ENCODE measurements at regions not wholly inside any gene's neighbourhood (a gene's known extent, or its start where the extent isn't known, plus 50 kb on each side); places are given as distances from the start of the nearest gene placed in this dataset.
"Not testable (repeated sequence)": the region's sequence is repeated elsewhere in the genome, so short reads cannot be mapped to it uniquely, and the experiment has no call there.

- H3K36me3 Mint-ChIP-seq; DNase-seq; H3K4me3 Mint-ChIP-seq; H3K27ac Mint-ChIP-seq; H3K4me1 Mint-ChIP-seq; H3K27me3 Mint-ChIP-seq (ENCODE audit: low read depth in 3 of 3): not testable (repeated sequence)
- peaks cover 8 to 49% (median 30%) of the 10 kb centered on the region in 6 donors for H3K9me3 Mint-ChIP-seq
Observed at GRCh38 chr2:76697439-76697838, 824.7 kb downstream of the LRRTM4 start.

DNA sequence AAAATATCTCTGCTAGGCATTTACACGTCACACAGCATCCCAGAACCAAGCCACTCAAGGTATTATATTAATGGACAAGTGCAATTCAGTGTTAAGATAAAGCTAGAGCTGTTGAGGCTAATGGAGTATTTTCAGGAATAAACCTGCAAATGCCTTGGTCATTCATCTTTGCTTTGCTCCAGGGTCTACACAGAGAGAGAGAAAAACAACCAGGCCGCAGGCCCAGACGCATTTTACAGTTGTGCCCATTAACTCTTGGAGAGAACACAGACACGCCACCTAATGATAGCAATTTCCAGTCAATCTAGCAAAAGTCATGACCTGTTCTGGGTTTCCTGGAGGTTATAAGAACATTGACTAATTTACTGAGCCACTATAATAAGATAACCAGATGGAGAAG lies 829.3 kb downstream of the LRRTM4 start:
- Mint-ChIP-seq H3K9me3 (peaks cover 7 to 33% (median 24%) of the 10 kb centered on the region in 6 donors), H3K27me3 (ENCODE audit: low read depth in 3 of 3) (no peaks in the 10 kb centered on the region), H3K27ac (no peak overlapping the region), H3K36me3 (no peaks in the 10 kb centered on the region), H3K4me3 (no peak overlapping the region), H3K4me1 (no peaks in the 10 kb centered on the region)
- no peak for DNase-seq

DNA sequence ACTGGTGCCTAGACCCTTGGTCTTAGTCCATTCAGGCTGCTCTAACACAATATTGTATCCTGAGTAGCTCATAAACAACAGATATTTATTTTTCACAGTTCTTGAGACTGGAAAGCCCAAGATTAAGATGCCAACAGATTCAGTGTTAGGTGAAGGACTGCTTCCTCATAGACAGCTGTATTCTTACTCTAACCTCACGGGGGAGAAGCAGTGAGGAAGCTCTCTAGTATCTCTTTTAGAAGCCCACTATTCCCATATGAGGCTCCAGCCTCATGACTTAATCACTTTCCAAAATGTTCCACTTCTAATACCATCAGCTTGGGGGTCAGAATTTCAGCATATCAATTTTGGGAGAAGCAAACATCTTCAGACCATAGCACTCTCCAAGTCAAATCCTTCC lies 833.4 kb downstream of the LRRTM4 start:
- no peaks in the 10 kb centered on the region for H3K4me1 Mint-ChIP-seq
- H3K36me3 Mint-ChIP-seq: no peaks in the 10 kb centered on the region
- H3K9me3 Mint-ChIP-seq: peaks cover 12 to 44% (median 22%) of the 10 kb centered on the region in 6 donors
- no peak for DNase-seq
- peaks cover 0 to 1% (median 0%) of the 10 kb centered on the region in 3 donors for H3K27me3 Mint-ChIP-seq (ENCODE audit: low read depth in 3 of 3)
- no peak overlapping the region for H3K27ac Mint-ChIP-seq
- H3K4me3 Mint-ChIP-seq: no peak overlapping the region

GRCh38 chr2:76687923-76688322 lies 834.3 kb downstream of the LRRTM4 start:
- no peaks in the 10 kb centered on the region for H3K36me3 Mint-ChIP-seq
- no peak overlapping the region for H3K4me3 Mint-ChIP-seq
- DNase-seq: no peak
- no peaks in the 10 kb centered on the region for H3K4me1 Mint-ChIP-seq
- no peak overlapping the region for H3K27ac Mint-ChIP-seq
- H3K27me3 Mint-ChIP-seq (ENCODE audit: low read depth in 3 of 3): peaks cover 0 to 1% (median 0%) of the 10 kb centered on the region in 3 donors
- H3K9me3 Mint-ChIP-seq: peaks cover 10 to 41% (median 21%) of the 10 kb centered on the region in 6 donors

DNA sequence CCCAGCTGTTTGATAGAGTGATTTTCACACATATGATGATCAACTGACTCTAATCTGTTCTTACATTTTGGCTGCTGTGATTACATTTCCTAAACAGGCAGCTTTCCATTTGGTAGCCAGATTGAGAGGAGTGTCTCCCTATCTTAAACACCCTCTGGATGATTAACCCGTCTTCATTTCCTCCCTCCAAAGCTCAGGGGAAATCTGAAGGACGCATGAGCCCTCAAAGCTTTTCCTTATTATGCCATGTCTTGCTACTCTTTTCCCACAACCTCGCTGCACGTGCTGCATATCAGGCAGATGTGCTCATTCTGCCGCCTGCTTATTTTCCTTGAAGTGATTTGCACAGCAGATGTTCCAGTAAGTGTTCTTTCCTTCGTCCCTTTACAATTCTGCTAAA lies 837.4 kb downstream of the LRRTM4 start:
- Mint-ChIP-seq H3K36me3 (no peaks in the 10 kb centered on the region), H3K27me3 (ENCODE audit: low read depth in 3 of 3) (peaks cover 0 to 1% (median 0%) of the 10 kb centered on the region in 3 donors), H3K4me3 (no peak overlapping the region), H3K4me1 (no peaks in the 10 kb centered on the region), H3K9me3 (peaks cover 7 to 50% (median 19%) of the 10 kb centered on the region in 6 donors), H3K27ac (no peak overlapping the region)
- DNase-seq: no peak

GRCh38 chr2:76679025-76679396 lies 843.2 kb downstream of the LRRTM4 start:
- Mint-ChIP-seq H3K9me3 (peaks cover 5 to 34% (median 8%) of the 10 kb centered on the region in 6 donors), H3K4me3 (no peak overlapping the region), H3K4me1 (no peaks in the 10 kb centered on the region), H3K27me3 (ENCODE audit: low read depth in 3 of 3) (no peaks in the 10 kb centered on the region), H3K36me3 (no peaks in the 10 kb centered on the region), H3K27ac (no peak overlapping the region)
- DNase-seq: no peak

DNA sequence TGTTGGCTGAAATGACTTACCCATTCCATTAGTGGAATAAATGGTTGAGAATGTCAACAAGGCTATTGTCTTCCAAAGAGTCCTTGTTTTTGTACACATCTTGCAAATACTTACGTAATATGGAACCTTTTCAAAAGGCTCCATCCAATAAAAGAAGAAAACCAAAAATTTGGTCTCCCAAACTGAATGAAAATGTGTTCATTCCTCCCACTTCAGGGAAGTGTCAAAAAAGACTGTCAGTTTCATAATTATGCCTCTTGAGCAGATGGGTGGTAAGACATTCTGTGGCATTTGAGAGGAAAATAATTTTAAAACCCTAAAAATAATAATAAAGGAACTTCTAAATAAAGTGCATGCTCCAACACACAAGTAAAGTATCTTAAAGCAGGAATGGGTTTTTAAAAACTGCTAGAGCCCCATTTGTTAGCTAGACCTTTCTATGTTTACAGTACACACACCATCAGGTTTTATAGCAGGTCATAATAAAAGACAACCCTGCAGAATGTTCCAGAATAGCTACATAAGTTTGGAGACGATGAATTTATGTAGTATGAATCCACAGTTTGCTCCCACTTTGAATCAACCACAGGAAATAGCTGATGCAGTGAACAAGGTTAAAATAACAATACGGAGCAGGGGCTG lies 843.7 kb downstream of the LRRTM4 start:
- Mint-ChIP-seq H3K27ac (no peak overlapping the region), H3K9me3 (peaks cover 5 to 32% (median 7%) of the 10 kb centered on the region in 6 donors), H3K27me3 (ENCODE audit: low read depth in 3 of 3) (no peaks in the 10 kb centered on the region), H3K4me1 (no peaks in the 10 kb centered on the region), H3K36me3 (no peaks in the 10 kb centered on the region), H3K4me3 (no peak overlapping the region)
- no peak for DNase-seq

- Mint-ChIP-seq H3K4me3 (no peak overlapping the region), H3K27ac (no peak overlapping the region), H3K27me3 (ENCODE audit: low read depth in 3 of 3) (no peaks in the 10 kb centered on the region), H3K36me3 (no peaks in the 10 kb centered on the region), H3K4me1 (no peaks in the 10 kb centered on the region), H3K9me3 (peaks cover 3 to 32% (median 7%) of the 10 kb centered on the region in 6 donors)
- DNase-seq: no peak
Observed at GRCh38 chr2:76675212-76675611, 847.0 kb downstream of the LRRTM4 start.

- peaks cover 5 to 37% (median 8%) of the 10 kb centered on the region in 6 donors for H3K9me3 Mint-ChIP-seq
- peaks cover 0 to 3% (median 0%) of the 10 kb centered on the region in 3 donors for H3K36me3 Mint-ChIP-seq
- no peaks in the 10 kb centered on the region for H3K27me3 Mint-ChIP-seq (ENCODE audit: low read depth in 3 of 3)
- no peak for DNase-seq
- no peak overlapping the region for H3K4me3 Mint-ChIP-seq
- H3K27ac Mint-ChIP-seq: no peak overlapping the region
- no peaks in the 10 kb centered on the region for H3K4me1 Mint-ChIP-seq
Observed at GRCh38 chr2:76672798-76673197, 849.4 kb downstream of the LRRTM4 start.

DNA sequence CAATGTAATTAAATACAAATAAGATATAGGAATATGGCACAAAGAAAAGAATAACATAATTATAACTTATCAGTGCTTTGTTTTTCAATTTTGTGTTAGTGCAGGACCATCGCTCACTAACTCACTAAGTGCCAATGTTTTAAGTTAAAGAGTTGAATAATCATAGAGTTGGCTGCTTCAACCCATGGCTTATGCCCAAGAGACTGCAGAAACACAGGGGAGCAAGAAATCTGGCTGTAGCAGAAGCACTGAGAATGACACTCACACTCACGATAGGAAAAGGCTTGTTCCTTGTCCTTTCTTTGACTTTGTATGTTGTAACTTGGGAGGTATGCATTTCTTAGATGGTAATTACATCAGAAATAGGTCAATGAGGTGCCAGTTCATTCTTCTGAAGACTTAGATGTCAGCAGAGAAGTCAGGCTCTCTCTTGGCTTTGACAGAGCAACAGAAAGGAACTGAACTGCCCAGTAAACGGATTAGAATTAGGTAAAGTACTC lies 852.2 kb downstream of the LRRTM4 start:
- peaks cover 0 to 3% (median 0%) of the 10 kb centered on the region in 3 donors for H3K36me3 Mint-ChIP-seq
- no peak overlapping the region for H3K4me3 Mint-ChIP-seq
- H3K9me3 Mint-ChIP-seq: peaks cover 0 to 21% (median 10%) of the 10 kb centered on the region in 6 donors
- DNase-seq: no peak
- H3K27me3 Mint-ChIP-seq (ENCODE audit: low read depth in 3 of 3): no peaks in the 10 kb centered on the region
- no peaks in the 10 kb centered on the region for H3K4me1 Mint-ChIP-seq
- H3K27ac Mint-ChIP-seq: no peak overlapping the region

GRCh38 chr2:76668279-76668678 lies 853.9 kb downstream of the LRRTM4 start:
- Mint-ChIP-seq H3K9me3 (peaks cover 3 to 26% (median 10%) of the 10 kb centered on the region in 6 donors), H3K27ac (no peak overlapping the region), H3K4me1 (no peaks in the 10 kb centered on the region), H3K36me3 (peaks cover 0 to 3% (median 0%) of the 10 kb centered on the region in 3 donors), H3K4me3 (no peak overlapping the region), H3K27me3 (ENCODE audit: low read depth in 3 of 3) (no peaks in the 10 kb centered on the region)
- DNase-seq: no peak

DNA sequence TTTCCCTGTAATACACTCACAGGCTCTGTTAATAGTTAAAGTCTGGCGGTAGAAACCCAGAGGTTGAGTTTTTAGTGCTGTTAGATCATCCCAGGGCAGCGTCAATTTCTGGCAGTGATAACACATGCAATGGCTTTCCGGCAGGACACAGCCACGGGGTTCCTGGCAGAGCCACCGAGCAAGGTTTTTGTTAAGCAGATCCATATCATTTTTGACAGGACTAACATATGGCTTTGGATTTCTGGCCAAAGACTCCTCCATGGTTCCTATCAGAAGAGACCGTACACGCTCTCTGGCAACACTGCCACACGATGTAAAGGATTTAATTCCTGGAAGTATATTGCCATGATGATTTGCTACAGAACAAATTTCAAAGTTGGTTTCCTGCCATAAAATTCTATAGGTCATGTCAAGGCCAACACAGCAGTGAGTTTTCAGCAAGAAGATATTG lies 854.3 kb downstream of the LRRTM4 start:
- DNase-seq: no peak
- no peaks in the 10 kb centered on the region for H3K4me1 Mint-ChIP-seq
- H3K36me3 Mint-ChIP-seq: peaks cover 0 to 3% (median 0%) of the 10 kb centered on the region in 3 donors
- peaks cover 3 to 29% (median 12%) of the 10 kb centered on the region in 6 donors for H3K9me3 Mint-ChIP-seq
- no peak overlapping the region for H3K4me3 Mint-ChIP-seq
- no peaks in the 10 kb centered on the region for H3K27me3 Mint-ChIP-seq (ENCODE audit: low read depth in 3 of 3)
- no peak overlapping the region for H3K27ac Mint-ChIP-seq

DNA sequence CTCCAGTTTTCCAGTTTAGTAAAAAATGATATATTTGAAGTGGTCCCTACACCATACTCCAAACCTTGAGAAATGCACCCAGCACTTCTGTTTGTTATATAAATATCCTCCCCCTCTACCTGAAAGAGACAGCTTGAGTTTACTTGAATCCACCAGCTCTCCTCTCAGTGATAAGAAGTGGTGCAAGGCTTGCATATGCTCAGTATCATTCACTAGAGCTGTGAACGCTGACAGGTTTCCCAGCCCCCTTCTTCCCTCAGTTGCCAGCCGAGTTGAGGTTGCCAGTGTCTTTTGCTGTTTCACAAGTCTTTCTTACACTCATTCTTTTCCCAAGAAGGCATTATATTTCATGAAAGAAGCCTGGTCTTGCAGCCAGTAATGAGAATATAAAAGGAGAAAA lies 880.0 kb downstream of the LRRTM4 start:
- Mint-ChIP-seq H3K9me3 (peaks cover 5 to 65% (median 25%) of the 10 kb centered on the region in 6 donors), H3K4me3 (no peak overlapping the region), H3K4me1 (no peaks in the 10 kb centered on the region), H3K27ac (no peak overlapping the region), H3K36me3 (peaks cover 0 to 4% (median 3%) of the 10 kb centered on the region in 3 donors), H3K27me3 (ENCODE audit: low read depth in 3 of 3) (peaks cover 0 to 1% (median 0%) of the 10 kb centered on the region in 3 donors)
- DNase-seq: no peak

- H3K36me3 Mint-ChIP-seq: peaks cover 0 to 4% (median 3%) of the 10 kb centered on the region in 3 donors
- H3K4me1 Mint-ChIP-seq: no peaks in the 10 kb centered on the region
- DNase-seq: no peak
- peaks cover 5 to 66% (median 24%) of the 10 kb centered on the region in 6 donors for H3K9me3 Mint-ChIP-seq
- H3K27ac Mint-ChIP-seq: no peak overlapping the region
- no peak overlapping the region for H3K4me3 Mint-ChIP-seq
- peaks cover 0 to 1% (median 0%) of the 10 kb centered on the region in 3 donors for H3K27me3 Mint-ChIP-seq (ENCODE audit: low read depth in 3 of 3)
Observed at GRCh38 chr2:76641506-76641905, 880.7 kb downstream of the LRRTM4 start.

DNA sequence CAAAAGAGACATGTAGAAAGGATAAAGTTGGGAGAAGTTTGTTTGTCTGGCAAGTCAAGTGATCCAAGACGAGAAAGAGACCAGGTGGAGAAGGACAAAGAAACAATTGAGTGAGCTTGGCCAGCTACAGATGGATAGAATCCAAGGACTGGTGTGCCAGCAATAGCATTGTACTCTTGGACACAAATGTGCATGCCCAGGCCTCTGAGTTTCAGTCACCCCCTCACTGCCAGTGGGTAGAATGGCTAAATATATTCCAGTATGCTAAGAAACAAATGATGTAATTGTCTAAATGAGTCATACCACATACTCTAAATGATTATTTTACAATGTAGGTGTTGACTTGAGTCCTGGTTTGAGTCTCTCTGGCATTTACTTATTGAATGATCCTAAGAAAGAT lies 881.3 kb downstream of the LRRTM4 start:
- peaks cover 0 to 4% (median 3%) of the 10 kb centered on the region in 3 donors for H3K36me3 Mint-ChIP-seq
- H3K27me3 Mint-ChIP-seq (ENCODE audit: low read depth in 3 of 3): peaks cover 0 to 1% (median 0%) of the 10 kb centered on the region in 3 donors
- peaks cover 6 to 66% (median 23%) of the 10 kb centered on the region in 6 donors for H3K9me3 Mint-ChIP-seq
- no peaks in the 10 kb centered on the region for H3K4me1 Mint-ChIP-seq
- no peak overlapping the region for H3K27ac Mint-ChIP-seq
- no peak overlapping the region for H3K4me3 Mint-ChIP-seq
- DNase-seq: no peak

Data from immature natural killer cell (primary cell).